Mesothelial cell of epicardium (in vitro differentiated cells): ENCODE measurements at regions not wholly inside any gene's neighbourhood (a gene's known extent, or its start where the extent isn't known, plus 50 kb on each side); places are given as distances from the start of the nearest gene placed in this dataset.
A peak's percentile ranks its signal among the peaks of the same experiment; 100 is the strongest.
"Not testable (repeated sequence)": the region's sequence is repeated elsewhere in the genome, so short reads cannot be mapped to it uniquely, and the experiment has no call there.

Source experiments
- DNase-seq, 2 experiments: peaks; one replicate each; pipeline ENCODE4 v3.0.0; 2021; ENCODE audit warnings: low spot score in 2 of 2; ENCODE audit not compliant: unreplicated experiment in 2 of 2
- H3K27ac Mint-ChIP-seq: 2 replicates; pipeline ENCODE4 v1.8.0; 2021; ENCODE audit warnings: mixed read lengths
- H3K27me3 Mint-ChIP-seq: 2 replicates; pipeline ENCODE4 v1.8.0; 2021; ENCODE audit warnings: low read depth, mixed read lengths
- H3K36me3 Mint-ChIP-seq: 2 replicates; pipeline ENCODE4 v1.8.0; 2021; ENCODE audit warnings: mixed read lengths
- H3K4me1 Mint-ChIP-seq: 2 replicates; pipeline ENCODE4 v1.8.0; 2021; ENCODE audit warnings: mixed read lengths
- H3K4me3 Mint-ChIP-seq: 2 replicates; pipeline ENCODE4 v1.8.0; 2021; ENCODE audit warnings: mild to moderate bottlenecking, moderate library complexity, mixed read lengths
- H3K9me3 Mint-ChIP-seq: 2 replicates; pipeline ENCODE4 v1.8.0; 2021; ENCODE audit warnings: mixed read lengths
- CTCF ChIP-seq: fragments of 200-600 bp; sonication (generic); IDR thresholded peaks from one replicate; pipeline ENCODE4 v1.5.0; 2021; ENCODE audit warnings: antibody characterized with exemption; ENCODE audit not compliant: unreplicated experiment

DNA sequence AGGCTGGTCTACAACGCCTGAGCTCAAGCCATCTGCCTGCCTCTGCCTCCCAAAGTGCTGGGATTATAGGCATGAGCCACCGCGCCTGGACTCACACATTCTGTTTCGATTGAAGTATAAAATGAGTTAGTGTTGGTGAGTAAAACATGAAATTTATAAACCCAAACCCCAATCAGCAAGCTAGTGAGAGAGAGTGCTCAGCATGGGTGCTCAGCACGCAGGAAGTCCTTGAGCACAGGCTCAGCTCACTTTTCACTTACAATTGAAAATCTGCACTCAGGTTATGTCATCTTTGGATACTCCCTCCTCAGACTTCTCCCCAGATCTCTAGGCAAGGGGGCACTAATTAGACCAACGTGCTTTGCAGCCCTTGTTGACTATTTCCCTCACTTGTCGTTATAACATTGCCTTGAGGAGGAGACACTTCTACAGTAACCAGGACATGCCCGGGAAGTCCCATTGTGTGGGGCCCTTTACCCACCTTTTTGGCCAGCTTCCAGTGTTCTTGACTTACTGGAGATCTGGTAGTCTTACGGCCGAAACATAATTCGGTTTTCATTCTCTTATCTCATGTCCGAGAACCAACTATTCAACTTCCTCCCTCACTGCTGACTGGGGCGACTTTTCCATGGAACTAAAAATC, 68.5 kb upstream of the AMN1 start:
- Mint-ChIP-seq H3K27ac (no peak overlapping the region), H3K9me3 (peaks cover 6% of the 10 kb centered on the region), H3K4me3 (no peak overlapping the region), H3K36me3 (no peaks in the 10 kb centered on the region), H3K27me3 (no peaks in the 10 kb centered on the region), H3K4me1 (peaks cover 19% of the 10 kb centered on the region)
- DNase-seq: no peak
- no peak for TF ChIP-seq CTCF

GRCh38 chr12:31796270-31796951, 67.6 kb upstream of the AMN1 start:
- Mint-ChIP-seq H3K27me3 (no peaks in the 10 kb centered on the region), H3K36me3 (no peaks in the 10 kb centered on the region), H3K27ac (no peak overlapping the region), H3K4me1 (peaks cover 20% of the 10 kb centered on the region), H3K9me3 (peaks cover 6% of the 10 kb centered on the region), H3K4me3 (no peak overlapping the region)
- no peak for DNase-seq
- no peak for TF ChIP-seq CTCF

DNA sequence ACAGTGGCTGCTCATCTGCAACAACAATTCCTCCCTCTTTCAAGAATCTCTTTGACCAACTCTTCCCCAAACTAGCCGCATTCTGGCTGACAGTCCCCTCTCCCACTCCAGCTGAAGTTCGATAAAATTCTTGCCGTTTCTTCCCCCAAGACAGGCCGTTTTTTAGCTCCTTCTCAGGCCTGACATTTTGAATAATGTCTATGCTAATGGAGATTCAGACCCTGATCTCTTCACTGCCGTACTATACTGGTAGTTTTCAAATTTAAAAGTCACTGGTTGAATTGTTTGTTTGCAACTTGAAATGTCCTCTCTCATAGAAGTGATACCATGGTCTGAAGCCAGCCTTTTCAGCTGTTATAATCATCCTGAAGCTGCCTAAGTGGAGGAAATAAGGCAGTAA, 65.9 kb upstream of the AMN1 start:
- H3K27ac Mint-ChIP-seq: peak overlapping the region; percentile 52
- H3K4me1 Mint-ChIP-seq: peaks cover 37% of the 10 kb centered on the region
- peaks cover 6% of the 10 kb centered on the region for H3K9me3 Mint-ChIP-seq
- DNase-seq: no peak
- H3K4me3 Mint-ChIP-seq: no peak overlapping the region
- no peaks in the 10 kb centered on the region for H3K36me3 Mint-ChIP-seq
- no peak for TF ChIP-seq CTCF
- H3K27me3 Mint-ChIP-seq: no peaks in the 10 kb centered on the region

GRCh38 chr12:31791265-31791664, 62.4 kb upstream of the AMN1 start:
- not testable (repeated sequence) for H3K4me3 Mint-ChIP-seq, H3K9me3 Mint-ChIP-seq, H3K27me3 Mint-ChIP-seq, H3K36me3 Mint-ChIP-seq, DNase-seq
- peak overlapping the region; percentile 6 for H3K27ac Mint-ChIP-seq
- H3K4me1 Mint-ChIP-seq: peaks cover 34% of the 10 kb centered on the region

GRCh38 chr12:31790759-31791158, 61.9 kb upstream of the AMN1 start:
- no peaks in the 10 kb centered on the region for H3K36me3 Mint-ChIP-seq
- H3K27me3 Mint-ChIP-seq: no peaks in the 10 kb centered on the region
- TF ChIP-seq CTCF: no peak
- peak overlapping the region; percentile 24 for H3K27ac Mint-ChIP-seq
- DNase-seq: no peak
- H3K4me1 Mint-ChIP-seq: peaks cover 37% of the 10 kb centered on the region
- H3K9me3 Mint-ChIP-seq: no peaks in the 10 kb centered on the region
- H3K4me3 Mint-ChIP-seq: no peak overlapping the region

DNA sequence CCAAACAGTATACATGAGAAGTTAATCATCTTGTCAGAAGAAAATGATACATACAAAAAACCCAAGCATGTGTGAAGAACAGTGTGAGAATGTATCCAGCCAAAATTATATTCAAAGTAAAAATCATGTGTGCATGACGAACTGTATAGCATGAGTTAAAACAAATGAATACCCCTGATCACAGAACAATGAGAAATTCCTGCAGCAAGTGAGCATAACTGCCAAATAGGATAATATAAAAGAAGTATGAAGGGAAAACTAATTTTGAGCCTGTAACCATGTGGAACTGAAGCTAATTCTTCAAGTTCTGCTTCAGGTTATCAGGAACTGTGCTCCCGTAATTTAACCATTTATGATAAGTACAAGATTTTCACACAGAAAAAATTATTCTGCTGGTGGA, 56.5 kb upstream of the AMN1 start:
- Mint-ChIP-seq H3K9me3 (peaks cover 13% of the 10 kb centered on the region), H3K4me1 (peaks cover 22% of the 10 kb centered on the region), H3K27me3 (no peaks in the 10 kb centered on the region), H3K4me3 (no peak overlapping the region), H3K27ac (peak overlapping the region; percentile 5), H3K36me3 (peaks cover 2% of the 10 kb centered on the region)
- TF ChIP-seq CTCF: no peak
- no peak for DNase-seq
